NCI-H1048 (cell line): ENCODE measurements at regions not wholly inside any gene's neighbourhood (a gene's known extent, or its start where the extent isn't known, plus 50 kb on each side); places are given as distances from the start of the nearest gene placed in this dataset.
"Not testable (repeated sequence)": the region's sequence is repeated elsewhere in the genome, so short reads cannot be mapped to it uniquely, and the experiment has no call there.

Experiments used
- DNase-seq: peaks from one replicate; lab custom pipeline; 2025; lab: John Stamatoyannopoulos, UW

GRCh38 chr22:23460517-23461031 is 119.5 kb downstream of the IGLL1 start:
- DNase-seq = not testable (repeated sequence)

- DNase-seq = not testable (repeated sequence)
Observed at GRCh38 chr22:23459645-23460516, 120.2 kb downstream of the IGLL1 start.

- no peak for DNase-seq
Observed at GRCh38 chr22:23458663-23459541, 121.2 kb downstream of the IGLL1 start.

GRCh38 chr22:23457380-23457985 is 122.6 kb downstream of the IGLL1 start:
- no peak for DNase-seq

GRCh38 chr22:23456666-23457379 is 123.3 kb downstream of the IGLL1 start:
- not testable (repeated sequence) for DNase-seq

GRCh38 chr22:23454345-23454744 is 125.7 kb downstream of the IGLL1 start:
- DNase-seq = not testable (repeated sequence)

- no peak for DNase-seq
Observed at GRCh38 chr22:23453277-23453676, 126.8 kb downstream of the IGLL1 start.

GRCh38 chr22:23452231-23453010 is 127.7 kb downstream of the IGLL1 start:
- no peak for DNase-seq

- DNase-seq = not testable (repeated sequence)
Observed at GRCh38 chr22:23451452-23452230, 128.4 kb downstream of the IGLL1 start.

GRCh38 chr22:23450821-23451220 is 129.3 kb downstream of the IGLL1 start:
- DNase-seq = not testable (repeated sequence)

GRCh38 chr22:23450434-23450795 is 129.7 kb downstream of the IGLL1 start:
- no peak for DNase-seq

GRCh38 chr22:23449748-23450433 is 130.2 kb downstream of the IGLL1 start:
- not testable (repeated sequence) for DNase-seq

GRCh38 chr22:23448499-23449288 is 131.4 kb downstream of the IGLL1 start:
- DNase-seq = not testable (repeated sequence)

- no peak for DNase-seq
Observed at GRCh38 chr22:23446796-23447350, 133.2 kb downstream of the IGLL1 start.

GRCh38 chr22:23446194-23446593 is 133.9 kb downstream of the IGLL1 start:
- not testable (repeated sequence) for DNase-seq

GRCh38 chr22:23443905-23444304 is 136.2 kb downstream of the IGLL1 start:
- DNase-seq = not testable (repeated sequence)

- DNase-seq = not testable (repeated sequence)
Observed at GRCh38 chr22:23439581-23439980, 140.5 kb downstream of the IGLL1 start.

GRCh38 chr22:23438216-23438615 is 141.9 kb downstream of the IGLL1 start:
- no peak for DNase-seq
